ENCODE measurements at regions not wholly inside any gene's neighbourhood (a gene's known extent, or its start where the extent isn't known, plus 50 kb on each side); places are given as distances from the start of the nearest gene placed in this dataset.

DNA sequence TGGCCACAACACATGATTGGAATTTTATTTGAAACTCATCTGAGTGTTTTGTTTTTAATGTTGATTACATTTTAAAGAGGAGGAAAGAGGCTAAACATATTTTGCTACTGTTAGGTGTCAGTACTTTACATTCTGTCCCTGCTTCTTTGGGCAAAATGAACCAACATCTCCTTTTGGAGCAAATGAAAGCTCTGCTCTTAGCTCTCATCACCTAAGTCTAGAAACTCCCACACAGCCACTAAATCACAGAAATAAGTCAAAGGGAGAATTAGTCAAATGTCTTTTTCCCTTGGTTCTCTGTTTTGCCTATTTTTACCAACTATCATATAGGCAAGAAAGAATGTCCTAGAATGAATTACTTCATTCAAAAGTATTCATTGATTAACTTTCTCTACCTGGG is 666.8 kb downstream of the RNF144A start (continued):
- no peak for TF ChIP-seq TFAM (CRISPR knock-in tag; conservative IDR thresholded peaks at IDR 0.05)

DNA sequence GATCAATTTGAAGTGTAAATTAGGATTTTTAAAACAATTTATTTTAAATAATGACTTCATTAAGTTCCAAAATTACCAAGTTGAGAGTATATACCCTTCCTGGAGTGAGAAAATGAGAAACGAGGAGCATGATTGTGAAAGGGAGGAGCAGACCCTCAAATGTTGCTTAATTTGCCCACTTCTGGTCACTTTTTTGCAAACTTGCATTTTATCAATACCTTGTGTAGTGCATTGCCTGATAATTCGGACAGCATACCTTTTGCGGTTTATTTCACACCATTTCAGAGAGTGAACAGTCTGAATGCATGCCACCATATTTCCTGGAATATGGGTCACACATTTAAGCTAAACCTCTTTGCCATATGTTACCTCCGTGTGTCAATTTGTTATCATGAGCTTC is 669.7 kb downstream of the RNF144A start:
- in situ Hi-C loops (cut with MboI) = no loop called here
- no peak overlapping the region for H3K9ac ChIP-seq (ENCODE audit: insufficient read depth in 1 of 2, low read depth in 2 of 2, low read length in 2 of 2)
- no TSS peak for BruUV-seq (replicated peaks)

DNA sequence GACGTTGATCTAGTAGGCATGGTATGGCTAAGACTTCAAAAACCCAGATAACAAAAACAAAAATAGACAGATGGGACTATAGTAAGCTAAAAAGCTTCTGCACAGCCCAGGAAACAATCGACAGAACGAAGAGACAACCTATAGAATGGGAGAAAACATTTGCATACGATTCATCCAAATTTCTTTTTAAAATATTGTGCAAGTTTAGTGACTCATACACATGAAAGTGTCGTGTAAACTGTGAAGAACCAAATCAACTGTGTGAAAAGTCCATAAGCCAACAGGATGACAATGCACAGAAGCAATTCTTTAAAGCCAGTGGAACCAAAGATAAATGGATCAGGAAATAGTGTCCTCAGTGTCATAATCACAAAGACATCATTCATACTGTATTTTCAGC is 671.1 kb downstream of the RNF144A start:
- no peaks in the 10 kb centered on the region for H3K4me1 ChIP-seq (replicated peaks in 1 of 2; ENCODE audit: control insufficient read depth in 2 of 2, insufficient read depth in 2 of 2, low read length in 2 of 2)
- H3K27me3 ChIP-seq (ENCODE audit: control insufficient read depth in 2 of 2, insufficient read depth in 2 of 2, low read length in 2 of 2) = no peaks in the 10 kb centered on the region
- H3K9ac ChIP-seq (ENCODE audit: insufficient read depth in 1 of 2, low read depth in 2 of 2, low read length in 2 of 2) = no peak overlapping the region
- H4K20me1 ChIP-seq (replicated peaks; ENCODE audit: control insufficient read depth, insufficient read depth, low read length) = no peaks in the 10 kb centered on the region
- H3K9me1 ChIP-seq (ENCODE audit: control insufficient read depth, insufficient read depth, low read length) = no peaks in the 10 kb centered on the region
- no peak overlapping the region for H2AFZ ChIP-seq (ENCODE audit: low read depth, low read length)
- no peaks in the 10 kb centered on the region for H3K79me2 ChIP-seq (ENCODE audit: control insufficient read depth, insufficient read depth, low read length)
- H3K4me3 ChIP-seq = no peak overlapping the region
- POLR2A ChIA-PET = no interaction called here
- DNase-seq (ENCODE audit: extremely low read depth in 1 of 4, low spot score in 3 of 4) = no peak
- no peak overlapping the region for H3K4me2 ChIP-seq (ENCODE audit: insufficient read depth, low read length)
- H3K36me3 ChIP-seq (ENCODE audit: control insufficient read depth, insufficient read depth, low read length) = no peaks in the 10 kb centered on the region
- no peak overlapping the region for H3K27ac ChIP-seq (ENCODE audit: extremely low read depth, low read depth, low read length)
- H3K9me3 ChIP-seq (replicated peaks; ENCODE audit: control insufficient read depth, insufficient read depth, low read depth, low read length) = no peaks in the 10 kb centered on the region
- no TSS peak for BruUV-seq (replicated peaks)
- intact Hi-C loops (cut with micrococcal nuclease) = no loop called here
- no peak for FAIRE-seq
- CTCF ChIA-PET (ENCODE audit: low intra/inter-chr PET ratio) = no interaction called here
- ATAC-seq = no peak
- 0% methylated on average over 5 of the region's 5 CpGs for WGBS (ENCODE audit: insufficient coverage, low coverage, missing lambda C conversion rate)
- no peak for TF ChIP-seq ZBTB8A (IDR thresholded peaks at IDR 0.05; ENCODE audit: partially characterized antibody)
- TF ChIP-seq, protein P1, sequence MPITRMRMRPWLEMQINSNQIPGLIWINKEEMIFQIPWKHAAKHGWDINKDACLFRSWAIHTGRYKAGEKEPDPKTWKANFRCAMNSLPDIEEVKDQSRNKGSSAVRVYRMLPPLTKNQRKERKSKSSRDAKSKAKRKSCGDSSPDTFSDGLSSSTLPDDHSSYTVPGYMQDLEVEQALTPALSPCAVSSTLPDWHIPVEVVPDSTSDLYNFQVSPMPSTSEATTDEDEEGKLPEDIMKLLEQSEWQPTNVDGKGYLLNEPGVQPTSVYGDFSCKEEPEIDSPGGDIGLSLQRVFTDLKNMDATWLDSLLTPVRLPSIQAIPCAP (CRISPR knock-in tag; IDR thresholded peaks at IDR 0.05; ENCODE audit: borderline replicate concordance) = no peak
- no peak for TF ChIP-seq ZNF717 (CRISPR knock-in tag; IDR thresholded peaks at IDR 0.05)
- no peak for TF ChIP-seq TCF3 (CRISPR knock-in tag; IDR thresholded peaks at IDR 0.05)
- TF ChIP-seq, protein P2, sequence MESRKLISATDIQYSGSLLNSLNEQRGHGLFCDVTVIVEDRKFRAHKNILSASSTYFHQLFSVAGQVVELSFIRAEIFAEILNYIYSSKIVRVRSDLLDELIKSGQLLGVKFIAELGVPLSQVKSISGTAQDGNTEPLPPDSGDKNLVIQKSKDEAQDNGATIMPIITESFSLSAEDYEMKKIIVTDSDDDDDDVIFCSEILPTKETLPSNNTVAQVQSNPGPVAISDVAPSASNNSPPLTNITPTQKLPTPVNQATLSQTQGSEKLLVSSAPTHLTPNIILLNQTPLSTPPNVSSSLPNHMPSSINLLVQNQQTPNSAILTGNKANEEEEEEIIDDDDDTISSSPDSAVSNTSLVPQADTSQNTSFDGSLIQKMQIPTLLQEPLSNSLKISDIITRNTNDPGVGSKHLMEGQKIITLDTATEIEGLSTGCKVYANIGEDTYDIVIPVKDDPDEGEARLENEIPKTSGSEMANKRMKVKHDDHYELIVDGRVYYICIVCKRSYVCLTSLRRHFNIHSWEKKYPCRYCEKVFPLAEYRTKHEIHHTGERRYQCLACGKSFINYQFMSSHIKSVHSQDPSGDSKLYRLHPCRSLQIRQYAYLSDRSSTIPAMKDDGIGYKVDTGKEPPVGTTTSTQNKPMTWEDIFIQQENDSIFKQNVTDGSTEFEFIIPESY (CRISPR knock-in tag; IDR thresholded peaks at IDR 0.05) = no peak
- TF ChIP-seq NRF1 (conservative IDR thresholded peaks at IDR 0.05 in 1 of 2, IDR thresholded peaks at IDR 0.05 in 1 of 2) = no peak
- no peak for TF ChIP-seq HMG20A (CRISPR knock-in tag; conservative IDR thresholded peaks at IDR 0.05)
- TF ChIP-seq HDAC6 (IDR thresholded peaks at IDR 0.05; ENCODE audit: low read depth, low read length) = no peak
- no peak for TF ChIP-seq ZNF239 (CRISPR knock-in tag; IDR thresholded peaks at IDR 0.05)
- TF ChIP-seq HNRNPLL (IDR thresholded peaks at IDR 0.05; ENCODE audit: low read depth, low read length, poor library complexity, severe bottlenecking) = no peak
- in situ Hi-C loops (cut with MboI) = no loop called here

More for the DNA sequence above, 669.7 kb downstream of the RNF144A start:
- H2AFZ ChIP-seq (ENCODE audit: low read depth, low read length) = no peak overlapping the region
- FAIRE-seq (no peak), ATAC-seq (no peak), DNase-seq (ENCODE audit: extremely low read depth in 1 of 4, low spot score in 3 of 4) (no peak)
- ChIA-PET POLR2A (interaction anchor here (0.5 kb wide), 1 partner anchor 441 kb away, joined by 3 read pairs; no protein-coding TSS in a partner anchor), CTCF (ENCODE audit: low intra/inter-chr PET ratio) (no interaction called here)
- H3K9me1 ChIP-seq (ENCODE audit: control insufficient read depth, insufficient read depth, low read length) = no peaks in the 10 kb centered on the region
- no peaks in the 10 kb centered on the region for H3K4me1 ChIP-seq (replicated peaks in 1 of 2; ENCODE audit: control insufficient read depth in 2 of 2, insufficient read depth in 2 of 2, low read length in 2 of 2)
- no peak overlapping the region for H3K4me3 ChIP-seq
- no peak overlapping the region for H3K4me2 ChIP-seq (ENCODE audit: insufficient read depth, low read length)
- H3K27me3 ChIP-seq (ENCODE audit: control insufficient read depth in 2 of 2, insufficient read depth in 2 of 2, low read length in 2 of 2) = no peaks in the 10 kb centered on the region
- no peaks in the 10 kb centered on the region for H3K36me3 ChIP-seq (ENCODE audit: control insufficient read depth, insufficient read depth, low read length)
- intact Hi-C loops (cut with micrococcal nuclease) = no loop called here
- H3K79me2 ChIP-seq (ENCODE audit: control insufficient read depth, insufficient read depth, low read length) = no peaks in the 10 kb centered on the region
- H4K20me1 ChIP-seq (replicated peaks; ENCODE audit: control insufficient read depth, insufficient read depth, low read length) = no peaks in the 10 kb centered on the region
- H3K27ac ChIP-seq (ENCODE audit: extremely low read depth, low read depth, low read length) = no peak overlapping the region
- TF ChIP-seq C11orf30 (IDR thresholded peaks at IDR 0.05; ENCODE audit: low read depth) (peak; percentile 15; the same call in 1 of the 2 replicates), MXI1 (IDR thresholded peaks at IDR 0.05; ENCODE audit: low read depth, low read length) (no peak), ZNF316 (IDR thresholded peaks at IDR 0.05) (peak; percentile 16; the same call in 1 of the 2 replicates)
- WGBS (ENCODE audit: insufficient coverage, low coverage, missing lambda C conversion rate) = 0% methylated on average over 4 of the region's 4 CpGs
- H3K9me3 ChIP-seq (replicated peaks; ENCODE audit: control insufficient read depth, insufficient read depth, low read depth, low read length) = no peaks in the 10 kb centered on the region

Data from K562 (cell line).